SH-SY5Y (cell line): ENCODE measurements at regions not wholly inside any gene's neighbourhood (a gene's known extent, or its start where the extent isn't known, plus 50 kb on each side); places are given as distances from the start of the nearest gene placed in this dataset.

Source experiments
- GATA2 ChIP-seq: IDR thresholded peaks from 2 replicates; pipeline ENCODE4 v1.6.1; 2011; ENCODE audit warnings: mild to moderate bottlenecking, low read depth, low read length
- GATA3 ChIP-seq: IDR thresholded peaks from 2 replicates; pipeline ENCODE4 v1.6.1; 2011; ENCODE audit warnings: low read depth, mild to moderate bottlenecking, low read length, moderate library complexity

GRCh38 chr2:52356556-52356955 lies 1324.6 kb upstream of the NRXN1 start:
- no peak for TF ChIP-seq GATA2
- no peak for TF ChIP-seq GATA3
